ENCODE measurements at regions not wholly inside any gene's neighbourhood (a gene's known extent, or its start where the extent isn't known, plus 50 kb on each side); places are given as distances from the start of the nearest gene placed in this dataset.

GRCh38 chr13:44142941-44143665, 230.5 kb upstream of the SERP2 start:
- peak overlapping the region in 1 of 2 donors; percentile 93 for H3K27ac ChIP-seq (ENCODE audit: low read depth in 1 of 2, low read length in 1 of 2)
- no peak for TF ChIP-seq CTCF (IDR thresholded peaks at IDR 0.05; ENCODE audit: control extremely low read depth, extremely low read depth)
- ATAC-seq (ENCODE audit: insufficient read depth, low FRiP score): no peak
- H3K9ac ChIP-seq (ENCODE audit: insufficient read depth in 1 of 2, low read length in 2 of 2): peak overlapping the region; percentile 86 to 98
- WGBS, 2 donors: 57 to 71% methylated on average over 4 of the region's 4 CpGs
- peaks cover 0 to 10% (median 2%) of the 10 kb centered on the region in 5 donors for H3K4me1 ChIP-seq (ENCODE audit: control insufficient read depth in 5 of 5, insufficient read depth in 5 of 5, low read length in 5 of 5)
- no peak overlapping the region for H3K4me3 ChIP-seq
- H3K27me3 ChIP-seq (ENCODE audit: control insufficient read depth in 3 of 3, insufficient read depth in 3 of 3, low read length in 2 of 3): no peaks in the 10 kb centered on the region
- no peak for DNase-seq
- no peaks in the 10 kb centered on the region for H3K36me3 ChIP-seq (ENCODE audit: control insufficient read depth in 4 of 4, insufficient read depth in 4 of 4, low read length in 4 of 4)
- no peaks in the 10 kb centered on the region for H3K9me3 ChIP-seq (ENCODE audit: control insufficient read depth in 4 of 4, insufficient read depth in 3 of 4, low read length in 3 of 4)

GRCh38 chr13:44146138-44146537, 227.5 kb upstream of the SERP2 start:
- no peaks in the 10 kb centered on the region for H3K9me3 ChIP-seq (ENCODE audit: control insufficient read depth in 4 of 4, insufficient read depth in 3 of 4, low read length in 3 of 4)
- DNase-seq (no peak), ATAC-seq (ENCODE audit: insufficient read depth, low FRiP score) (no peak)
- H3K36me3 ChIP-seq (ENCODE audit: control insufficient read depth in 4 of 4, insufficient read depth in 4 of 4, low read length in 4 of 4): no peaks in the 10 kb centered on the region
- WGBS, 2 donors: 90 to 92% methylated on average over 1 of the region's 1 CpG
- no peak overlapping the region for H3K27ac ChIP-seq (ENCODE audit: low read depth in 1 of 2, low read length in 1 of 2)
- TF ChIP-seq CTCF (IDR thresholded peaks at IDR 0.05; ENCODE audit: control extremely low read depth, extremely low read depth): no peak
- no peak overlapping the region for H3K9ac ChIP-seq (ENCODE audit: insufficient read depth in 1 of 2, low read length in 2 of 2)
- no peak overlapping the region for H3K4me3 ChIP-seq
- H3K4me1 ChIP-seq (ENCODE audit: control insufficient read depth in 5 of 5, insufficient read depth in 5 of 5, low read length in 5 of 5): peaks cover 0 to 5% (median 2%) of the 10 kb centered on the region in 5 donors
- H3K27me3 ChIP-seq (ENCODE audit: control insufficient read depth in 3 of 3, insufficient read depth in 3 of 3, low read length in 2 of 3): no peaks in the 10 kb centered on the region

GRCh38 chr13:44147233-44147632, 226.4 kb upstream of the SERP2 start:
- ATAC-seq (ENCODE audit: insufficient read depth, low FRiP score) (no peak), DNase-seq (no peak)
- Histone ChIP-seq H3K4me1 (ENCODE audit: control insufficient read depth in 5 of 5, insufficient read depth in 5 of 5, low read length in 5 of 5) (no peaks in the 10 kb centered on the region), H3K27ac (ENCODE audit: low read depth in 1 of 2, low read length in 1 of 2) (no peak overlapping the region), H3K9me3 (ENCODE audit: control insufficient read depth in 4 of 4, insufficient read depth in 3 of 4, low read length in 3 of 4) (no peaks in the 10 kb centered on the region), H3K9ac (ENCODE audit: insufficient read depth in 1 of 2, low read length in 2 of 2) (no peak overlapping the region), H3K27me3 (ENCODE audit: control insufficient read depth in 3 of 3, insufficient read depth in 3 of 3, low read length in 2 of 3) (no peaks in the 10 kb centered on the region), H3K36me3 (ENCODE audit: control insufficient read depth in 4 of 4, insufficient read depth in 4 of 4, low read length in 4 of 4) (no peaks in the 10 kb centered on the region), H3K4me3 (no peak overlapping the region)
- TF ChIP-seq CTCF (IDR thresholded peaks at IDR 0.05; ENCODE audit: control extremely low read depth, extremely low read depth): no peak
- 88 to 93% methylated on average over 2 of the region's 2 CpGs for WGBS, 2 donors

GRCh38 chr13:44147648-44148047, 226.0 kb upstream of the SERP2 start:
- Histone ChIP-seq H3K9ac (ENCODE audit: insufficient read depth in 1 of 2, low read length in 2 of 2) (no peak overlapping the region), H3K4me3 (no peak overlapping the region), H3K9me3 (ENCODE audit: control insufficient read depth in 4 of 4, insufficient read depth in 3 of 4, low read length in 3 of 4) (no peaks in the 10 kb centered on the region), H3K4me1 (ENCODE audit: control insufficient read depth in 5 of 5, insufficient read depth in 5 of 5, low read length in 5 of 5) (no peaks in the 10 kb centered on the region), H3K27ac (ENCODE audit: low read depth in 1 of 2, low read length in 1 of 2) (no peak overlapping the region), H3K36me3 (ENCODE audit: control insufficient read depth in 4 of 4, insufficient read depth in 4 of 4, low read length in 4 of 4) (no peaks in the 10 kb centered on the region), H3K27me3 (ENCODE audit: control insufficient read depth in 3 of 3, insufficient read depth in 3 of 3, low read length in 2 of 3) (no peaks in the 10 kb centered on the region)
- no peak for ATAC-seq (ENCODE audit: insufficient read depth, low FRiP score)
- DNase-seq: no peak
- 78 to 83% methylated on average over 2 of the region's 2 CpGs for WGBS, 2 donors
- TF ChIP-seq CTCF (IDR thresholded peaks at IDR 0.05; ENCODE audit: control extremely low read depth, extremely low read depth): no peak
